HT1080 (cell line): ENCODE measurements at regions not wholly inside any gene's neighbourhood (a gene's known extent, or its start where the extent isn't known, plus 50 kb on each side); places are given as distances from the start of the nearest gene placed in this dataset.

Source experiments
- DNase-seq: peaks from one replicate; pipeline ENCODE4 v3.0.0-alpha.2; 2015; ENCODE audit warnings: low read depth

DNA sequence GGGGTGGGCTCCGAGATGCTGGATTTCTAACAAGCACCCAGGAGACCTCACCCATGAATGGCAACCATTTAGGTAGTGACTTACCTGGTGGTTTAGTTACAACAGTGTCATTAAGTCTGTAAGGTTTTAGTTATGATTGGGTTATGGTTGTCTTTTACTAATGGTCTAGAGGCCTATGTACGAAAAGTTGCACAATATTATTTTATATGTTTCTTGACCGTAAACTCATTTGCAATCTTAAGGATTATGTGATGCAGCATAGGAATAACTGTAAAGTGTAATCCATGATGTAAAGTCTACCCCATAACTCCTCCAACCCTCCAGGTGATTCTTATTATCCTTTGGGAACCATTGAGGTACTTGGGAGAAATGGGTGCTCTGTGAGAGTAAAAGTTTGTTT lies 155.4 kb upstream of the ZEB2 start:
- DNase-seq, result no peak

GRCh38 chr2:144674071-144674470 lies 154.2 kb upstream of the ZEB2 start:
- no peak for DNase-seq

- DNase-seq, result no peak
Measured at GRCh38 chr2:144673456-144673855, 153.5 kb upstream of the ZEB2 start.

DNA sequence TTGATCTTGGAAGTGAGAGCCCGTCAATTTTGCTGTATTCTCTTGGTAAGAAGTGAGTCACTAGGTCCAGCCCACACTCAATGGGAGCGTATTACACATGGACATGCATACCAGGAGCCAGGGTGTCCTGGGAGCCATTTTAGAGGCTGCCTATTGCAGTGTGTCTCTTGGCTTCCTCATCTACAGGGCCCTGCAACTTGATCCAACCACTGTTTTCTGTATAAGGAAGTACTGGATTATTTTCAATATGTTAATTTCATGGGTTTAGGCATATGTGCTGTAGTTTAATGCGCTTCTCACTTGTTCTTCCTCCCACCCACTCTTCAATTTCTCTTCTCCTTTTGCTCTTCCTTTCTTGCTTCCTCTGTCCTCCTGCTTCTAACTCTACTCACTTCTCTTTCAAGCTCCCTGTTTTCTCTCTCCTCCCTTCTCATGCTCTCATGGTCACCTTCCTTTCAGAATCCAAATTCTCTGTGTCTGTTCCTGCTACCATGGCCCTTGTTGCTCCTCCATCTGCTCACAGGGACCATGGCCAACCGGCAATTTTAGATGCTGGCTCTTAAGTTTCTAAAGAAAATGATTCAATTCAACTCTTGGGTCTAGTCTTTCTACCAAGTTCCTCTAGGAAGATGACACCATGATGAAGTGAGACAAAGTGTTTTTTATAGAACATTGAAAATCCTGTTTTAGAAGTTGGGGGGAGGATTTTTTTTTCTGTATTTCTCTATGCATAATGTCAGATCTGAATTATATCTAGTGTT lies 152.0 kb upstream of the ZEB2 start:
- DNase-seq, result peak; percentile 27

DNA sequence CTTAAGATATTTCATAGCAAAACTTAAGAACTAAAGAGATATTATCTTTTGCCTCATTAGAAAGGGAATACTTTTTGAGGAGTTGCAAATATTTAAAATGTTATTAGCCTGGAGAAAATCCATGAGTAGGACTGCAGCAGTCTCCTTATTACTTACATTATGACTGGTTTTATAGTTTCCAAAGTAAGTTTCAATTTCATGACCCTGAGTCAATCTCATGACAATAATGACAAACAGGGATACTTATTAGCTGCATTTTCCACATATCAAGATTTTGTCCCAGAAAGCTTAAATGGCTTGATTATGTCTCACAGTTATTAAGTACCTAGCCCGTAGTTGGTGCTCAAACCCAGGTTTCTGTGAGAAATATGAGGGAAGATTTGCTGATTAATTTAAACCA lies 150.8 kb upstream of the ZEB2 start:
- DNase-seq, result no peak

DNA sequence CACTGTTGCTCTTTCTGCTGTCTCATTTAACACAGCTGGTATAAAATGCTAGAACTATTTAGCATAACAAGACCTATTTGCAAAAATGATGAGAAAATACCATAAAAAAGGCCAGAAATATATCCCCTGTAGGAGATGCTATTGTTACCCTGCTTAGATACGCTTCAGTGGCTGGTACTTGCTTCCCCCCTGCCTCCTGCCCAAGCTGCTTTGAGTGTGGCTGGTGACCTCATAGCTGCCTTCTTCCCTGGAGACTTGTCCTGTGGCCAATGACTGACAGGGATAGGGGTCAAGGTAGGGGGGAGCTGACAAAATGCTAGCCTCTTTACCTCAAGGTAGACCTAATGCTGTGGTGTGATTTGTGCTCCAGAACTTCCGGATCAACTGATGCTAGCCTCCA lies 150.2 kb upstream of the ZEB2 start:
- DNase-seq, result no peak

- no peak for DNase-seq
Measured at GRCh38 chr2:144669196-144669987, 149.5 kb upstream of the ZEB2 start.

DNA sequence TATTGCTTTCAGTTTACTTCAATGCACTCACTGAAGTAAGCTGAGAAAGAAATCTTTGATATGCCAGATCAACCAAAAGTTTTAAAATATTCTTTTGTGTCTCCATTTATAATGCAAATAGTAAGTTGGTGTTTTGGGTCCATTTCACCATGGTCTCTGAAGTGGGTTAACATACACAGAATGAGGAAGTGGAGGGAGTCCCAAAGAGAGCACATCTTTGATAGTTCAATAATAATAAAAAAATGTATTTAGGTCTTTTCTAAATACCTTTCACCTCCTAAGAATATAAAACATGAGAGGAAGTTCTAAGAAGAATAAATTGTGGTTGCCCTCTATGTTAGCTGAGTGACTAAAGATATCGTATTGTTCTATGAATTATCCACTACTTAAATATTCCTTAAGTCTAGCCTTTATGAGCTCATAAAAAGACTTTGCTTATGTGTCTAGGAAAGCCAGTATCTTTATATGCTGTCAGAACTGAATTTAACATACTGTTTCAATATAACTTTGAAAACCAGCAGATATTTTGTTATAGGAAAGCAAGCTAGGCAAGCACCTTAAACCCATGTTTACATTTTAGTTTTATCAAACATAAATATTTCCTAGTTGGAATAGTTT lies 148.7 kb upstream of the ZEB2 start:
- DNase-seq, result no peak

DNA sequence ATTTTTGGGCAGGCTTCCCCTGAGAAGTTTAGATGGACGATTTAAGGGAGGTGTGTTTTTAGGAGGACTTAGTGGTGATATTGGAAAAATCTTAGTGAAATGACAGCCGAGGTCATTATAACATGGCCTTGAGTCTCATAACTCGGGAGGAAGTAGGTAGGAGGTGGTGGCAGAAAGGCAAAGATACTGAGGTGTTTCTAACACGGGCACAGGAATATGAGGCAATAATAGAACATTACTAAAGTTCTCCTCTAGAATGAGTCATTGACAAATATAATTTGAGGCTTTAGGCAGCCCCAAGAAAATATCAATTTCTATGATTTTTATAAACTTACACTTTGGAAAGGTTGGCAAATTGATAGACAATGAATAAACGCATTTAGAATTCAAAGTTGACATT lies 146.1 kb upstream of the ZEB2 start:
- DNase-seq, result no peak

DNA sequence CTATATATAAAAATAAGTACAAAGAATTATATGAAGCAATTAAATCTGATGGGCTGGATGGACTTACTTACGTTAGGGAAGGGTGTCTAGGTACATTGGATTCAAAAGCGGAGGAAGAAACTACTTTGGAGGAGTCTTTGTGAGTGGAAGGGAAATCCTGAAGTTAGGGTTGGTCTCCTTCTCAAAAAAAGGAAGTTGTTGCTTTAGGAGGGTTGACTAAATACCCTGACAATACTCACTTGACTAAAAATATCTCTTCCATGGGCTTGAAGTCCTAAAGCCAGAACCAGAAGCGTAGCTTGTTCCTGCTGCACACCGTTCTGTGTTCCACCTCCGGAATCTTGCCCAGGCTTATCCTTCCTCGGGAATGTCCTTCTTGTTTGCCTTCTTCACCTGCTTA lies 143.3 kb upstream of the ZEB2 start:
- no peak for DNase-seq

- DNase-seq, result peak; percentile 49
Measured at GRCh38 chr2:144660518-144661316, 140.8 kb upstream of the ZEB2 start.

- peak; percentile 99 for DNase-seq
Measured at GRCh38 chr2:144659731-144660275, 139.9 kb upstream of the ZEB2 start.

DNA sequence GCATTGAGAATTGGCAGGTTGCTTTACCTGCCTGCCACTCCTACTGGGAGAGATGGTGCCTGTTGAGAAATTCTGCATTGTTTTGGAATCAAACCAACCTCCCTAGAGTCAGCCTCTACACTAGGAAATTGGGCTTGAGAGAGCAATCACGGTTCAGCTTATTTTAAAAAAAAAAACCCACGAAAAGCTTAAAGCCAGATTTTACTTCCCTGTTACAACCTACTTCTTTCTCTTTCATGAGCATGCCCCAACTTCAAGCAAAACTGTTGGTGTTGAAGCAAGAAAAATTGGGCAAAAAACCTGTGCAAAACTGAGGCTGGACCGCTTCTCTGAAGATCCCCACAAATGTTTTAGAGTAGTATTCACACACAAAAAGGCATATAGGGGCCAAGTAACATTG lies 134.6 kb upstream of the ZEB2 start:
- DNase-seq, result no peak

- DNase-seq, result no peak
Measured at GRCh38 chr2:144650907-144651306, 131.0 kb upstream of the ZEB2 start.

GRCh38 chr2:144648837-144649465 lies 129.0 kb upstream of the ZEB2 start:
- no peak for DNase-seq

- peak; percentile 28 for DNase-seq
Measured at GRCh38 chr2:144645083-144645778, 125.3 kb upstream of the ZEB2 start.

- no peak for DNase-seq
Measured at GRCh38 chr2:144644549-144644948, 124.6 kb upstream of the ZEB2 start.

DNA sequence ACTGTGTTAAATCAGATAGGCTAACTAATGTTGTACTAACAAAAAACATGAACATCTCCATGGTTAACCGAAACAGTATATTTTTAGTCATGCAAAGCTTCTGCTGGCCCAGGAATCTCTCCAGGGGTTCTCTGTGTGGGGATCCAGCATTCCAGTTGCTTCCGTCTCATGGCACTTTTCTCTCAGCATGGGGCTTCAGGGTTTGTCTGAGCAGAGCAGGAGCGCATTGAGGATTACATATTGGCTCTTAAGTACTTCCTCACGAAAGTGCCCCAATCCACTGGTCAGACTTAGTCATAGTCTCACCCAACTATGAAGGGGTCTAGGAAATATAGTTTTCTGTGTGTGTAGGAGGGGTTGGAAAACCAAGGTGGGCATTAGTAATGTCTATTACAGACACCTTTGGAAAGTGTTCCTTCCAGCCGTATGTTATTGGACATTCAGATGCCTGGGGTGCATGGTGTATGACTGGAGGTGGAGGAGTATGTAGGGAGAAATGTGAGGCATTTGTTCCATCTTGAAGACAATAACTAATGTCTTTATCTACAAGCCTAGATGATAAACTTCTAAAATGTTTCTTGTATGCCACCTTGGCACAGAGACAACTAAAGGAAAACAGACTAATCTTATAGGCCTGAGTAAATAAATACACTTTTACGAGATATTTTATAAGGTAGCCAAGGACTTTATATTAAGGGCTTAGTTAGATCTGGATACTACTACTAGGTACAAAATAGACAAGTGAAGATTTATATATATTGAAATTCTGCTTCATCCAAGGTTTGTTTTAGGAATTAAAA lies 123.8 kb upstream of the ZEB2 start:
- DNase-seq, result no peak

DNA sequence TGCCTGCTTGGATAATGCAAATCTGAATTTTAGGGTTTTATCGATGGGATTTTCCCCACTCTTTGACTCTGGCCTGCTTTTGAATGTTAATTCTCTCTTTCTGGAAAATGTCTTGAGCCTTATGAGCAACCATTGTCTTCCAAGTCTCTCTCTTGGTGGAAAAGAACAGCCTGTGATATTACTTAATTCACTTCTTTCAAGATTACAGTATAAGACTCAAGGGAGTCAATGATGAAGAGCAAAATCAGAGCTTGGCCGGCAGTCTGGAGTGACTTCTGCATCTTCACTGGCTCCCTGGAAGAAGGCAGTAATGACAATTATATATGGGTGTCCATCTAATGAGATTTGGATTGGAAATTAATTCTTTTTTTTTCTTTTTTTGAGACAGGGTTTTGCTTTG lies 122.9 kb upstream of the ZEB2 start:
- DNase-seq, result no peak
